ENCODE measurements at regions not wholly inside any gene's neighbourhood (a gene's known extent, or its start where the extent isn't known, plus 50 kb on each side); places are given as distances from the start of the nearest gene placed in this dataset.

- no peak overlapping the region for H2BK15ac ChIP-seq (ENCODE audit: low read depth, low read length)
- no peak overlapping the region for H3K4me3 Mint-ChIP-seq
- no peak overlapping the region for H4K8ac ChIP-seq (replicated peaks; ENCODE audit: insufficient read length, low read depth, low read length)
- no peaks in the 10 kb centered on the region for H3K36me3 Mint-ChIP-seq (ENCODE audit: insufficient read depth in 1 of 3, low read depth in 3 of 3)
- no peaks in the 10 kb centered on the region for H3K4me1 ChIP-seq (ENCODE audit: insufficient read depth, low read length)
- H3K27ac Mint-ChIP-seq: peak overlapping the region in 1 of 3 experiments; percentile 64; a peak in 1 of 7 replicates
- H3K18ac ChIP-seq (ENCODE audit: insufficient read length, low read depth, low read length): no peak overlapping the region
- no peak overlapping the region for H3K4ac ChIP-seq (ENCODE audit: low read depth, low read length)
- no peak overlapping the region for H3K23ac ChIP-seq (ENCODE audit: insufficient read length, low read depth, low read length)
- H4K91ac ChIP-seq (ENCODE audit: insufficient read length, low read depth, low read length): no peak overlapping the region
- no peaks in the 10 kb centered on the region for H3K9me3 Mint-ChIP-seq
- H3K56ac ChIP-seq (ENCODE audit: insufficient read length, low read depth, low read length): no peak overlapping the region
- no peak overlapping the region for H2BK20ac ChIP-seq (ENCODE audit: low read depth, low read length, poor library complexity, severe bottlenecking)
- H3K14ac ChIP-seq (ENCODE audit: insufficient read depth, low read length): no peak overlapping the region
- H3K9me3 ChIP-seq (ENCODE audit: control insufficient read depth, low read depth, low read length): no peaks in the 10 kb centered on the region
- H2BK120ac ChIP-seq (ENCODE audit: low read depth, low read length, poor library complexity, severe bottlenecking): no peak overlapping the region
- H2AK5ac ChIP-seq (ENCODE audit: insufficient read length, low read length): no peak overlapping the region
- H3K4me1 Mint-ChIP-seq: peaks cover 0 to 4% of the 10 kb centered on the region in 2 experiments; a peak in 1 of 4 replicates
- no peaks in the 10 kb centered on the region for H4K20me1 ChIP-seq (ENCODE audit: control insufficient read depth, insufficient read depth, insufficient read length)
- no peaks in the 10 kb centered on the region for H3K79me1 ChIP-seq (ENCODE audit: insufficient read depth, low read depth, low read length, poor library complexity, severe bottlenecking)
- no peaks in the 10 kb centered on the region; the same call in 1 of the 2 replicates for H3K27me3 ChIP-seq (ENCODE audit: insufficient read depth, low read length)
- no peak overlapping the region for H3K9ac ChIP-seq (ENCODE audit: extremely low read depth, insufficient read length, low read length)
- peaks cover 12% of the 10 kb centered on the region for H3K27me3 Mint-ChIP-seq (ENCODE audit: low read depth)
- no peaks in the 10 kb centered on the region for H3K23me2 ChIP-seq (ENCODE audit: insufficient read length, low read depth, low read length, poor library complexity, severe bottlenecking)
- H3K4me2 ChIP-seq (ENCODE audit: insufficient read depth, insufficient read length, low read length): no peak overlapping the region
- no peak overlapping the region for H2AFZ ChIP-seq (ENCODE audit: low read length)
- peak; percentile 21 for DNase-seq
- H3K27ac ChIP-seq (ENCODE audit: insufficient read length, low read depth, low read length): no peak overlapping the region
- no CpG with 5 or more reads among the region's 5 CpGs for WGBS (ENCODE audit: extremely low coverage, insufficient read length, low lambda C conversion rate)
- no peaks in the 10 kb centered on the region for H3K79me2 ChIP-seq (ENCODE audit: insufficient read depth, low read length)
- TF ChIP-seq CTCF (conservative IDR thresholded peaks at IDR 0.05): no peak
- no peak overlapping the region for H2BK12ac ChIP-seq (ENCODE audit: insufficient read length, low read depth, low read length)
- no peak overlapping the region for H2BK5ac ChIP-seq (ENCODE audit: insufficient read length, low read length)
- H3T11ph ChIP-seq (ENCODE audit: low read length): no peak overlapping the region
- no peak overlapping the region for H4K5ac ChIP-seq (ENCODE audit: insufficient read length, low read depth, low read length)
Measured at GRCh38 chr17:34715504-34715903, 136.1 kb downstream of the TMEM132E start.

Data from H9 (cell line).